Stimulated activated CD8-positive, alpha-beta memory T cell treated with anti-CD3 and anti-CD28 coated beads, Interleukin-4, amount 100 ng/mL, for 4 hours (primary cell): ENCODE measurements at regions not wholly inside any gene's neighbourhood (a gene's known extent, or its start where the extent isn't known, plus 50 kb on each side); places are given as distances from the start of the nearest gene placed in this dataset.

Experiments used
- DNase-seq, 2 donors: peaks; one replicate each; pipeline ENCODE4 v3.0.0-alpha.2; 2020; ENCODE audit warnings: low read depth in 2 of 2, low spot score in 1 of 2

DNA sequence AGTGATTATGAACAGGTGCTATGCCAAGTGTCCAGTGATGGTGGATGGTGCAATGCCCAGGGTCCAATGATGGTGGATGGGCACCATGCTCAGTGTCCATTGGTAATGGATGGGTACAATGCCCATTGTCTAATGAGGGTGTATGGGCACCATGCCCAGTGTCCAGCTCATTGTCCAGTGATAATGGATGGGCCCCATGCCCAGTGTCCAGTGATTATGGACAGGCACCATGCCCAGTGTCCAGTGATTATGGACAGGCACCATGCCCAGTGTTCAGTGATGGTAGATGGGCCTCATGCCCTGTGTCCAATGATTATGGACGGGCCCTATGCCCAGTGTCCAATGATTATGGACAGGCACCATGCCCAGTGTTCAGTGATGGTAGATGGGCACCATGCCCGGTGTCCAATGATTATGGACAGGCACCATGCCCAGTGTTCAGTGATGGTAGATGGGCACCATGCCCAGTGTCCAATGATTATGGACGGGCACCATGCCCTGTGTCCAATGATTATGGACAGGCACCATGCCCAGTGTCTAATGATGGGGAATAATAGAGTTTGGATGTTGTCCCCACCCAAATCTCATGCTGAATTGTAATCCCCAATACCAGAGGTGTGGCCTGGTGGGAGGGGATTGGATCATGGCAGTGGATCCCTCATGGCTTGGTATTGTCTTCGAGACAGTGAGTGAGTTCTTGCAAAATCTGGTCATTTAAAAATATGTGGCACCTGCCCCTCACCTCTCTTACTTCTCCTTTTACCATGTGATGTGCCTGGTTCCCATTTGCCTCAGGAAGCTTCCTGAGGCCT, 87.8 kb downstream of the ANKRD10 start:
- DNase-seq: no peak
